IPS-15b (cell line): ENCODE measurements at regions not wholly inside any gene's neighbourhood (a gene's known extent, or its start where the extent isn't known, plus 50 kb on each side); places are given as distances from the start of the nearest gene placed in this dataset.
"Not testable (repeated sequence)": the region's sequence is repeated elsewhere in the genome, so short reads cannot be mapped to it uniquely, and the experiment has no call there.

Experiments
- H3K27me3 ChIP-seq: one replicate; pipeline ENCODE4 v1.6.1; 2013; ENCODE audit warnings: low read length; ENCODE audit not compliant: control insufficient read depth, insufficient read depth
- H3K36me3 ChIP-seq: one replicate; pipeline ENCODE4 v1.6.1; 2013; ENCODE audit warnings: low read length; ENCODE audit not compliant: control insufficient read depth, insufficient read depth
- H3K4me1 ChIP-seq: one replicate; pipeline ENCODE4 v1.6.1; 2013; ENCODE audit warnings: mild to moderate bottlenecking, low read length; ENCODE audit not compliant: control insufficient read depth, insufficient read depth
- H3K4me3 ChIP-seq: one replicate; pipeline ENCODE4 v1.5.1; 2013; ENCODE audit warnings: low read depth, low read length
- H3K9ac ChIP-seq: one replicate; pipeline ENCODE4 v1.6.1; 2013; ENCODE audit warnings: low read depth, mild to moderate bottlenecking, low read length
- H3K9me3 ChIP-seq: one replicate; pipeline ENCODE4 v1.6.1; 2013; ENCODE audit warnings: mild to moderate bottlenecking, low read length; ENCODE audit not compliant: control insufficient read depth, insufficient read depth

- H3K9me3 ChIP-seq = no peaks in the 10 kb centered on the region
- no peaks in the 10 kb centered on the region for H3K36me3 ChIP-seq
- H3K27me3 ChIP-seq = no peaks in the 10 kb centered on the region
- H3K4me3 ChIP-seq = no peak overlapping the region
- no peak overlapping the region for H3K9ac ChIP-seq
- no peaks in the 10 kb centered on the region for H3K4me1 ChIP-seq
Measured at GRCh38 chr6:120960761-120961160, 373.5 kb downstream of the TBC1D32 start.

- Histone ChIP-seq H3K9ac (no peak overlapping the region), H3K4me1 (no peaks in the 10 kb centered on the region), H3K27me3 (no peaks in the 10 kb centered on the region), H3K9me3 (no peaks in the 10 kb centered on the region), H3K36me3 (no peaks in the 10 kb centered on the region), H3K4me3 (no peak overlapping the region)
Measured at GRCh38 chr6:120954111-120954510, 380.2 kb downstream of the TBC1D32 start.

DNA sequence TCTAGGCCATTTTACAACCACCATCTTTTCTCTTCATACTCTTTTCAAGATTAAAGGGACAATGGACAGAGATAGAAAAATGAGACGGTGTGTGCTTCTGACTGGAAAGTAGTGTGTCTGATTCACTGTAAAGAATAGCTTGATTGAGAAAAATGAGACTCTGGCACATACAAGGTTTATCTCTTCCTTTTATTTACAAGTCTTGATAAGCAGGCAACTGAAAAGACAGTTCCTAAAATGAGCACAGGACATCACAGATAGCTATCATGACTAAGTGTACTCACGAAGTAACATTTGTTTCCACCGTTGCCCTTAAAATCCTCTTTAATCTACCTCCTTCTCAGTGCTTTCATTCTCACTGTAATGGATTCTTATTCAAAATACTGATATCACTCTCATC, 383.0 kb downstream of the TBC1D32 start:
- Histone ChIP-seq H3K9me3 (no peaks in the 10 kb centered on the region), H3K27me3 (no peaks in the 10 kb centered on the region), H3K4me1 (no peaks in the 10 kb centered on the region), H3K9ac (no peak overlapping the region), H3K4me3 (no peak overlapping the region), H3K36me3 (no peaks in the 10 kb centered on the region)

DNA sequence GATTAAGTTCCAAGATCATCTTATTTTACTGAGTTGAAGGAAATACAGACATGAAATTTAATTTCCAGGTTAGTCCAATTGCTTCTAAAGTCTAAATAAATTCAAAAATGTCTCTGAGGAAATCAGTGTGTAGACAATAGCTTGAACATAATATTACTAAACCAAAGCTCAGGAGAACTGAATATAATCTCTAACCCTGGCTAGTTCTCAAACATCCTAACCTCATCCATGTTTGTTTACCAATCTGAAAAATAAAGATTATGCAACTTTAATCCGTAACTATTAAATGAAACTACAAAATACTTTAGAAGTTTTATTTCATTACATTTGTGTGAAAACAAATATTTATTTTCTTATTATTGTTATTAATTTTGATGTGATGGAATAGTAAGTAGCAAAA, 387.2 kb downstream of the TBC1D32 start:
- Histone ChIP-seq H3K4me1 (no peaks in the 10 kb centered on the region), H3K36me3 (no peaks in the 10 kb centered on the region), H3K4me3 (no peak overlapping the region), H3K9me3 (no peaks in the 10 kb centered on the region), H3K9ac (no peak overlapping the region), H3K27me3 (no peaks in the 10 kb centered on the region)

GRCh38 chr6:120945905-120946594, 388.2 kb downstream of the TBC1D32 start:
- Histone ChIP-seq H3K4me3 (no peak overlapping the region), H3K9ac (no peak overlapping the region), H3K27me3 (no peaks in the 10 kb centered on the region), H3K4me1 (no peaks in the 10 kb centered on the region), H3K9me3 (no peaks in the 10 kb centered on the region), H3K36me3 (no peaks in the 10 kb centered on the region)

DNA sequence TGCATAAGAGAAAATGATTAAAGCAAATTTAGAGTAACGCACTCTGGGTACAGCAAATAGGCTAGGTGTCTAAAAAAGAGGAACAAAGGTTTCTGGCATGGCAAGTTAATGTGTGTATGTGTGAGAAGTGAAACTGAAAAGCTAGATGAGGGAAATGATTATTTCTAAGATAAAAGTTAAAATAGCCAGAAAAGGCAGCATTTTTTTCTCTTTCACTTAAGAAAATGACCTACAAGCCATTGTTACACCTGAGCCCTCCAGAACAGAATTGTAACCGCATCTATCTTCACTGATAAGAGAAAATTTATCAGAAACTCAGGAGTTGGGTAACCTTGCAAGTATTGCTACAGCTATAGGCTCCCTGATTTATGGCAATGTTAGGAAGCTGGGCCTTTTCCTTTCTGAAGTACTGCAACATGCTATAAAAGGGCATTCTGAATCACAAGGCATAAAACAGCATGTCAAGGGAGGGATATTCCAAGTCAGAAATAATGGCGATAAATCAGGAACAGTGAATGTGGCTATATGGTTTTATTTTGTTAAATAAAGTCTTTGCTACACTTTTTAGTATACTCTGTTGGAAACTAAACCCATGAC, 395.3 kb downstream of the TBC1D32 start:
- no peak overlapping the region for H3K4me3 ChIP-seq
- no peaks in the 10 kb centered on the region for H3K36me3 ChIP-seq
- no peaks in the 10 kb centered on the region for H3K27me3 ChIP-seq
- H3K9ac ChIP-seq = no peak overlapping the region
- H3K9me3 ChIP-seq = no peaks in the 10 kb centered on the region
- peaks cover 12% of the 10 kb centered on the region for H3K4me1 ChIP-seq

- Histone ChIP-seq H3K9ac (no peak overlapping the region), H3K9me3 (no peaks in the 10 kb centered on the region), H3K4me3 (no peak overlapping the region), H3K4me1 (peaks cover 15% of the 10 kb centered on the region), H3K27me3 (no peaks in the 10 kb centered on the region), H3K36me3 (no peaks in the 10 kb centered on the region)
Measured at GRCh38 chr6:120938164-120938875, 396.0 kb downstream of the TBC1D32 start.

GRCh38 chr6:120935908-120936307, 398.4 kb downstream of the TBC1D32 start:
- Histone ChIP-seq H3K9me3 (no peaks in the 10 kb centered on the region), H3K27me3 (peaks cover 8% of the 10 kb centered on the region), H3K9ac (no peak overlapping the region), H3K36me3 (no peaks in the 10 kb centered on the region), H3K4me3 (no peak overlapping the region), H3K4me1 (peaks cover 21% of the 10 kb centered on the region)

DNA sequence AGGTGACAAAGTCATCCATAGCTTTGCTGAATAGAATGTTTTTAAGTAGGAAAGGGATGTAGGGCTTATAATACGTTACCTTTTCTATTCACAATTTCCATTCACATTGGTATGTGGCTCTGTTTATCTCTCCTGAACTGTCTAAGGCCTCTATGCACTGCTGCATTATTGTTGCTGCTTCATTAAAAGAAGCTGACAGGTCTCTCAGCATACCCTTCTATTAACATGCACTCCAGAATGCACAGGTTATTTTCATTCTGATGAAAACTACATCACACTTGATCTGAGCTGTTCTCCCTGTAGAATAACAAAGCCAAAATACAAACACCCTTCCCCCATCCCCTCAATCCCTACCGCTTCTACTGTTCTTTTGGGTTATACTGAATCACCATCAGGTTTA, 399.3 kb downstream of the TBC1D32 start:
- Histone ChIP-seq H3K4me3 (no peak overlapping the region), H3K9ac (no peak overlapping the region), H3K36me3 (no peaks in the 10 kb centered on the region), H3K9me3 (no peaks in the 10 kb centered on the region), H3K27me3 (peaks cover 10% of the 10 kb centered on the region), H3K4me1 (peaks cover 26% of the 10 kb centered on the region)

GRCh38 chr6:120931520-120932180, 402.6 kb downstream of the TBC1D32 start:
- H3K27me3 ChIP-seq, H3K9ac ChIP-seq, H3K4me3 ChIP-seq, H3K9me3 ChIP-seq, H3K36me3 ChIP-seq: not testable (repeated sequence)
- H3K4me1 ChIP-seq = peaks cover 26% of the 10 kb centered on the region

GRCh38 chr6:120930500-120930899, 403.8 kb downstream of the TBC1D32 start:
- not testable (repeated sequence) for H3K9me3 ChIP-seq, H3K36me3 ChIP-seq, H3K27me3 ChIP-seq, H3K9ac ChIP-seq
- Histone ChIP-seq H3K4me3 (peak overlapping the region; percentile 9), H3K4me1 (peaks cover 26% of the 10 kb centered on the region)
